ENCODE measurements at regions not wholly inside any gene's neighbourhood (a gene's known extent, or its start where the extent isn't known, plus 50 kb on each side); places are given as distances from the start of the nearest gene placed in this dataset.

DNA sequence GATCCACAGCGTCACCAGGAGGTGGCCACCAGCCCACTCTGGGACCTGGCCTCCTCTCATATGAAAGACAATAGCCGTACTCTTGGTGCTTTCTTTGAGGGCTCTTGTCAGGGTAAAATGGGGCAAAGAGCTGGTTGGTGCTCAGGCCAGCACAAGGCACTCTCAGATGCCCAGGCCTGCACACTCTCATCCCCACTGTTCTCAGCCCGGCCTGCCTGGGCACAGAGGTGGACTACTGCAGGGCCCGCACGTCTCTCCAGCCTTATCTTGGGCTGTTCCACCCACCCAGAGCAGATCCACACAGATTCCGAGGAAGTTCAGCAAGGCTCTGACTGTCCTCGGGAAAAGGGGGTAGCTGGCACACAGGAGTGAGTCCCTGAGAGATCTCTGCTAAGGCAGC lies 122.8 kb upstream of the PRR20G start:
- H3K9ac ChIP-seq (ENCODE audit: low read length) = no peak overlapping the region
- no peaks in the 10 kb centered on the region for H3K4me1 ChIP-seq (ENCODE audit: insufficient read depth, low read length)
- peaks cover 0 to 6% of the 10 kb centered on the region in 2 donors for H3K27me3 ChIP-seq (ENCODE audit: control insufficient read depth in 1 of 2, insufficient read depth in 2 of 2, low read length in 2 of 2)
- no peaks in the 10 kb centered on the region for H3K36me3 ChIP-seq (ENCODE audit: insufficient read depth, low read length)
- H3K27ac ChIP-seq (ENCODE audit: low read depth, low read length) = no peak overlapping the region
- H3K9me3 ChIP-seq (ENCODE audit: low read length) = no peaks in the 10 kb centered on the region
- no peak overlapping the region for H3K4me3 ChIP-seq (ENCODE audit: low read depth in 1 of 2, low read length in 2 of 2)

DNA sequence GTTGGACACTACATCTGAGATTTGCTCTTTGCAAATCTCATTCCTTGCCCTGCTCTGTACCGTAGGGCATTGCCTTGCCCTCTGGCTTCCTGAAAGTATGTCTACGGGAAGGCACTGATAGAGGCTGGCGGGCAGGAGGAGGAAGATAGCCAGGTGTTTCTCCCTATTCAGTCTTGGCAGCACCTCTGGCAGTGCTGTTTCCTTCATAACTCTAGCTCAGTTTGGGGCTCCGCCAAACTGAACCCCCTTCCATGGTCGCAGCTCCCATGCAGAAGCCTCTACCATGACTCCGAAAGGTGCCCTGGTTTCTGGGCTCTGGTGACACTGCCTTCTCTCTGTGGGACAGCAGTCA lies 122.3 kb upstream of the PRR20G start:
- no peaks in the 10 kb centered on the region for H3K36me3 ChIP-seq (ENCODE audit: insufficient read depth, low read length)
- no peak overlapping the region for H3K27ac ChIP-seq (ENCODE audit: low read depth, low read length)
- H3K4me1 ChIP-seq (ENCODE audit: insufficient read depth, low read length) = no peaks in the 10 kb centered on the region
- H3K27me3 ChIP-seq (ENCODE audit: control insufficient read depth in 1 of 2, insufficient read depth in 2 of 2, low read length in 2 of 2) = peaks cover 0 to 6% of the 10 kb centered on the region in 2 donors
- no peak overlapping the region for H3K4me3 ChIP-seq (ENCODE audit: low read depth in 1 of 2, low read length in 2 of 2)
- H3K9me3 ChIP-seq (ENCODE audit: low read length) = no peaks in the 10 kb centered on the region
- no peak overlapping the region for H3K9ac ChIP-seq (ENCODE audit: low read length)

DNA sequence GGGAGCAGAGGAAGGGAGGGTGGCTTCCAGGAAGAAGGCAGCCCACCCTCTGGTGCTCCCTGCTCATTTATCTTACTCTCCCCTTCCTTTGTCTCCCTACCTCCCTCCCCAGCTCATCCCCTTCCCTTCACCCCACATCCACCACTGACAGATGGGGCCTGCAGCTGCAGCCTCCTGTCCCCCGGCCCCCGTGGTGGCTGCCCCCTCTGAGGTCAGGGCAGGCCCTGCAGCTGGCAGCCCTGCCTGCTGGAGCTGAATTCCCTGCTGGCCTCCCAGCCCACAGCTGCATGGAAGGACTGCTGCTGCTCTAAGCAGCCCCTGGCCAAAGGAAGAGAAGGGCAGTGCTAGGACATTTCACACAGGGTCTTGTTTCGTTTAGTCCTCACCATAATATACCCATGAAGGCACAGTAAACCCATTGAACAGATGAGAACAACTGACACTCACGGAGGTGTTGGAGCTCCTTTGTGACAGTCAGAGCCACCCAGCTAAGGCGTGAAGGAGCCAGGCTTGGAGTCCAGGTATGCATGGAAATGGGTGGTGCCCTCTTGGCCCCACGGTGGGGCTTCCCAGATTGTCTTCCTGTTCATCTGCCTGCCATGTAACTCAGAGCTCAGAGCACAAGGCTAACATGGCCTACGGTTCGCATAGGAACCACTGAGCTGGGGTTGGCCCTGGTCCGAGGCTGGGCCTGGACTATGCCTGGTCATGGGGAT lies 121.7 kb upstream of the PRR20G start:
- Histone ChIP-seq H3K36me3 (ENCODE audit: insufficient read depth, low read length) (no peaks in the 10 kb centered on the region), H3K4me3 (ENCODE audit: low read depth in 1 of 2, low read length in 2 of 2) (no peak overlapping the region), H3K4me1 (ENCODE audit: insufficient read depth, low read length) (no peaks in the 10 kb centered on the region), H3K9me3 (ENCODE audit: low read length) (no peaks in the 10 kb centered on the region), H3K9ac (ENCODE audit: low read length) (no peak overlapping the region), H3K27ac (ENCODE audit: low read depth, low read length) (no peak overlapping the region), H3K27me3 (ENCODE audit: control insufficient read depth in 1 of 2, insufficient read depth in 2 of 2, low read length in 2 of 2) (peaks cover 0 to 6% of the 10 kb centered on the region in 2 donors)

DNA sequence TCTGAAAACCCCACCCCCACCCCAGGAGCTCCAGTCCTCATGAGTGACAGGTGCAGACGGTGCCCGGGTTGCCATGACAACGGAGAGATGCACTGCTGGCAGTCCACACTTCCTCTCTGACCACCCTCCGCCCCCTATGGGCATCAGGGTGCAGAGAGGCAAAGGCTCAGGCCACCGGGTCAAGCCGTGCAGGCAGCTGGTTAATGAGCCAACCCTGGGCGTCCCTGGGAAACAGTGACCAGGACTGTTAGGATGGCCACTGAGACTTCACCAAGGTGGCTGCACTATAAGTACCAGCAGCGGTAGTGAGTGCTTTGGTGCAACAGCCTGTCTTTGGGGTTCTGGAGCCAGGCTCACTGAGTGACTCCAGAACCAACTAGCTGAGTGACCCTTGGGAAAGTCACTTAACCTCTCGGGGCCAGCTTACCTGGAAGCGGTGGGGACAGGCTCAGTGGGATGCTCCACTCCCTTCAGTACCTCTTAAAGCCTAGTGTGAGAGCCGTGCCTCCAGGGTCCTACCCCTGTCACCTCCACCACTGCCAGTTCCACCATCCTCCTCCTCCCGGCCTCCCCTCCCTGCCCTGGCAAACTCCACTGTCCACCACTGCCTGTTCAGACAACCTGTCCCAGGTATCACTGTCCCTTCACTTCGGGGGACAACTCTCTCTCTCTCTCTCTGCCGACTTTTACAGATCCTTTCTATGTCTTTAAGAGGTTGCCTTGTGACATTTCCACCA lies 121.0 kb upstream of the PRR20G start:
- no peak overlapping the region for H3K9ac ChIP-seq (ENCODE audit: low read length)
- peaks cover 0 to 6% of the 10 kb centered on the region in 2 donors for H3K27me3 ChIP-seq (ENCODE audit: control insufficient read depth in 1 of 2, insufficient read depth in 2 of 2, low read length in 2 of 2)
- no peak overlapping the region for H3K27ac ChIP-seq (ENCODE audit: low read depth, low read length)
- no peaks in the 10 kb centered on the region for H3K9me3 ChIP-seq (ENCODE audit: low read length)
- H3K4me3 ChIP-seq (ENCODE audit: low read depth in 1 of 2, low read length in 2 of 2) = no peak overlapping the region
- no peaks in the 10 kb centered on the region for H3K4me1 ChIP-seq (ENCODE audit: insufficient read depth, low read length)
- H3K36me3 ChIP-seq (ENCODE audit: insufficient read depth, low read length) = no peaks in the 10 kb centered on the region

DNA sequence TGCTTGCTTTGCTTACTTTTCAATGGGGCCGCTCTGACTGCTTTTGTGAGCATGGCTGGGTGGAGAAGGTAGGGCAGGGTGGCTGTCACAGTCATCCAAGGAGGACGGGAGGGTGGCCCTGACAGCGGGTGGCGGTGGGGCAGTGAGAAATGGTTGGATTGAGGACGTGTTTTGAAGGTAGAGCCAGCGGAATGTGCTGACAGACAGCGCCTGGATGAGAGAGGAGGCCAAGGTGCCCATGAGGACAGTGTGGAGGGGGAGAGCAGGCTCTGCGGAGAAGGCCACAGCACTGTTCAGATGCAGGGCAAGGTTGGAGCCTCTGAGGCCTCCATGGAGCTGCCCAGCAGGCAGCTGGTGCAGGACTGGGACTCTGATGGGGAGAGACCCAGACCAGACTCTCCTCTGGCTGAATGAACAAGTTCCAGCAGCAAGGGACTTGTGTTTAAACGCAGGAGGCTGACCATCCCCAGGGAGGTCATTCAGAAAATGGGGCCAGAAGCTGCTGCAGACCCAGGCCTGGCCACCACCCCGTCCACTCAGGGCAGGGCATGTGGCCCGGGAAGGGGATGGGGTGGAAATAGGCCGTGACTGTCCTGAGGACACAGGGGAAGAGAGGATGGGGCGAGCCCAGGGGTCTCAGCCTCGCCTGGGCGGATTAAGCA lies 120.3 kb upstream of the PRR20G start:
- no peaks in the 10 kb centered on the region for H3K36me3 ChIP-seq (ENCODE audit: insufficient read depth, low read length)

DNA sequence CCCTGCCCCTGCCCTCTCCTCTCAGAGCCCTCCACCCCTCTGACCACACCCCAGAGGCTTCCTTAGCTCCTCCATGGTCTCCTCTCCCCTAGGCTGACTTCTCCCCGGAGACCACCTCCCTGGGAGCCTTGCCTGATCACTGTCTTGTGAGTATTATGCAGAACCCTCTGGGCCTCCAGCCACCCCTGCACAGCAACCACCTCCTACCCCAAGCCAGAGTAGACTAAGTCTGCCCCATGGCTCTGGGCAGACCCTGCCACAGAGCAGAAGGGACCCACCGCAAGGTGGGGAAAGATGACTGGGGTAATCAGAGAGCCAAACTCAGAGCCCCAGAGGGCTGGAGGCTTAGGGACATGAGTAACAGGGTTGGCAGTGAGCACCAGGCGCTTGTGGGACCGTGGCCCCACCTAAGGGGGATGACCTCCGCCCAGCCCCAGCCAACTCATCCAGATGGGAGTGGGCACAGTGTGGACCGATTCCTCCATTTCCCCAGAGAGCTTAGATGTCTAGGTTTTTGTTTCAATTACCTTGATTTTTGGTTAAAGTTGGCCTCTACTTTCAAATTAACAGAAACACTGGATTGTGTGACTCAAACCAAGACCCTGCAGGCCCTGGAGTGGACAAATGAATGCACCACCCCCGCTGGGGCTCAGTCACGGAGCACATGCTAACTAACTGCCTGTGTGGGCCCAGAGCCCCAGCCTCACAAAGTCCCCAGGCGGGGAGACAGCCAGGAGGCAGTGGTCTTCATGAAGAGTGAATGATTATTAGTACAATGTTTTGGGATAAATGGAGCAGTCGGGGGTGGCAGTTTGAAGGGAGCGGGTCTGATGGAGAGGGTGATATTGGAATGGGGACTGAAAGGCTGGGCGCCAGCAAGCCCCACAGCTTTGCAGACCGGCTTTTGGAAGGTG lies 119.4 kb upstream of the PRR20G start:
- H3K36me3 ChIP-seq (ENCODE audit: insufficient read depth, low read length) = no peaks in the 10 kb centered on the region
- no peaks in the 10 kb centered on the region for H3K27me3 ChIP-seq (ENCODE audit: control insufficient read depth in 1 of 2, insufficient read depth in 2 of 2, low read length in 2 of 2)
- no peak overlapping the region for H3K27ac ChIP-seq (ENCODE audit: low read depth, low read length)
- H3K9ac ChIP-seq (ENCODE audit: low read length) = no peak overlapping the region
- H3K4me3 ChIP-seq (ENCODE audit: low read depth in 1 of 2, low read length in 2 of 2) = no peak overlapping the region
- no peaks in the 10 kb centered on the region for H3K4me1 ChIP-seq (ENCODE audit: insufficient read depth, low read length)
- no peaks in the 10 kb centered on the region for H3K9me3 ChIP-seq (ENCODE audit: low read length)

More for the DNA sequence above, 120.3 kb upstream of the PRR20G start:
- Histone ChIP-seq H3K27me3 (ENCODE audit: control insufficient read depth in 1 of 2, insufficient read depth in 2 of 2, low read length in 2 of 2) (peaks cover 0 to 5% of the 10 kb centered on the region in 2 donors), H3K4me3 (ENCODE audit: low read depth in 1 of 2, low read length in 2 of 2) (no peak overlapping the region), H3K27ac (ENCODE audit: low read depth, low read length) (no peak overlapping the region), H3K4me1 (ENCODE audit: insufficient read depth, low read length) (no peaks in the 10 kb centered on the region), H3K9ac (ENCODE audit: low read length) (no peak overlapping the region), H3K9me3 (ENCODE audit: low read length) (no peaks in the 10 kb centered on the region)

DNA sequence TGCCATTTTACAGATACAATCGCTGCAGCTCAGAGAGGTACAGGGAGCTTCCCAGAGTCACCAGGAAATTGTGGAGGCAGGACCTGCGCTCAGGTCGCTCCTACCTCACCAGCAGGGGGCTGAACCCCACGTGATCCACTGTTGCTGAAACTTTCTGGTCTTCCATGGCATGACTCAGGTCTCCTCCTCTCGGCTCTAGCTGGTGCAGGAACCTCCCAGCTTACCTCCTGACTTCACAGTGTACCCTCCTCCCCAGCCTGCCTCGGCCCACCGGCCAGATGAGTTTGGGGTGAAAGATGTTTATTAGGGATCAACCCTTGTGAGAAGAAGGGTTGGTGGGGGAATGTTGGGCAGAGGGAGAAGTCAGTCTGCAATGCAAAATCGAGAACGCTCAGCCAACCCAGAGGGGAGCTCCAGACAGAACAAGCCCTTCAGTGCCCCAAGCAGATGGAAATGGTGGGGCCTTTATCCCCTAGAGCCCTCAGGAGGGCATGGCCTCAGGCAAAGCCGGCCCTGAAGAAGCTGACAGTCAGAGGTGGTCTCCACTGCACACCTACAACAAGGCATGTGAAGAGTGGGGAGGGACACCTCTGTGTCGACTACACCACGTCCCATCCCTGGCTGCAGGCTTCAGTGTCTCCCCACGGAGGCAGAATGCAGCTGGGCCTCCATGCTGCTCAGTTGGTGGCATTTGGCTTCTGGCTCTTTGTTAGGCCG lies 118.6 kb upstream of the PRR20G start:
- Histone ChIP-seq H3K36me3 (ENCODE audit: insufficient read depth, low read length) (no peaks in the 10 kb centered on the region), H3K9me3 (ENCODE audit: low read length) (no peaks in the 10 kb centered on the region), H3K27ac (ENCODE audit: low read depth, low read length) (no peak overlapping the region), H3K9ac (ENCODE audit: low read length) (no peak overlapping the region), H3K4me3 (ENCODE audit: low read depth in 1 of 2, low read length in 2 of 2) (no peak overlapping the region), H3K4me1 (ENCODE audit: insufficient read depth, low read length) (no peaks in the 10 kb centered on the region), H3K27me3 (ENCODE audit: control insufficient read depth in 1 of 2, insufficient read depth in 2 of 2, low read length in 2 of 2) (no peaks in the 10 kb centered on the region)

DNA sequence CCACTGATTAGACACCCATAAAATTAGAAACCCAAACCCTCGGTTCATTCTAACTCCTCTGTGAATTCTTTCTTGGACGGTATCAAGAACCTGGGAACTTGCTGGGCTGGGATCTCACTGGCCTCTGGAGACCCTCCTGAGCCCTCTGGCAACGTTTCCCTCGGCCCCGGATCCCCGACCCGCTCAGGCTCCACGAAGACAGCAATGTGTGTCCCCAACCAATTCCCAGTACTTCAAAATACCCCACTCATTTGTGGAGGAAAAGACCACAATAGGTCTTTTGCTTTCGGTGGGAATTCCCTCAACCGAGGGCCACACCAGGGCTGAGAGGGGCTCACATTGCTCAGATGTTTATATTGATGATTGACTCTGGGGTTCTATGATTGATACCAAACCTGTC lies 117.9 kb upstream of the PRR20G start:
- H3K27me3 ChIP-seq (ENCODE audit: control insufficient read depth in 1 of 2, insufficient read depth in 2 of 2, low read length in 2 of 2) = no peaks in the 10 kb centered on the region

DNA sequence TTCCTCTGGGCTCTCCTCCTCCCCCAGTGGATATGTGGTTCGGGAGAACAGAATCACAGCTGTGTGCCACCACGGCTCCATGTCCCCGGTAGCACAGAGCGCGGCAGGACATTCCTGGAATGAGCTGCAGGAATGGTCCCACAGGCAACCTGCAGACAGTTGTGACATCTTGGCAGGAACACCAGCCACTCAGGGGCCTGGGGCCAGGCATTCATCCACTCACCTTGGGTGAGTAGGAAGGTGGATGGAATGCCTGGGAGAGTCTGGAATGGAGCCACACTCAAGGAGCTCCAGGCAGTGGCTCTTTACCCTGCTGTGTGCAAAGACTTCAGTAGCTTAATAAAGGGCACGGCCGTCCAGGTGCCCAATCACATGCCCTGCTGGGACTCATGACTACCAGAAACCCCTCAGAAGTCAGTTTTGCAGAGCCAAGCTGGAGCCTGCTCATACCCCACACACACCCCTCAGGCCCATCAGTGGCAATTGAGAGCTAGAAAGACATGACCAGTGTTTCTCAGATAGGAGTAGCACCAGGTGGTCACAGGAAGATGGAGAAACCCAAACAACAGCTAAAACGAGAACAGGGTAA lies 117.3 kb upstream of the PRR20G start:
- Histone ChIP-seq H3K9me3 (ENCODE audit: low read length) (no peaks in the 10 kb centered on the region), H3K9ac (ENCODE audit: low read length) (no peak overlapping the region), H3K4me1 (ENCODE audit: insufficient read depth, low read length) (no peaks in the 10 kb centered on the region), H3K27ac (ENCODE audit: low read depth, low read length) (no peak overlapping the region), H3K36me3 (ENCODE audit: insufficient read depth, low read length) (no peaks in the 10 kb centered on the region), H3K4me3 (ENCODE audit: low read depth in 1 of 2, low read length in 2 of 2) (no peak overlapping the region), H3K27me3 (ENCODE audit: control insufficient read depth in 1 of 2, insufficient read depth in 2 of 2, low read length in 2 of 2) (no peaks in the 10 kb centered on the region)

More for the DNA sequence above, 117.9 kb upstream of the PRR20G start:
- H3K27ac ChIP-seq (ENCODE audit: low read depth, low read length) = no peak overlapping the region
- no peaks in the 10 kb centered on the region for H3K4me1 ChIP-seq (ENCODE audit: insufficient read depth, low read length)
- no peak overlapping the region for H3K4me3 ChIP-seq (ENCODE audit: low read depth in 1 of 2, low read length in 2 of 2)
- H3K9ac ChIP-seq (ENCODE audit: low read length) = no peak overlapping the region
- H3K36me3 ChIP-seq (ENCODE audit: insufficient read depth, low read length) = no peaks in the 10 kb centered on the region
- H3K9me3 ChIP-seq (ENCODE audit: low read length) = no peaks in the 10 kb centered on the region

DNA sequence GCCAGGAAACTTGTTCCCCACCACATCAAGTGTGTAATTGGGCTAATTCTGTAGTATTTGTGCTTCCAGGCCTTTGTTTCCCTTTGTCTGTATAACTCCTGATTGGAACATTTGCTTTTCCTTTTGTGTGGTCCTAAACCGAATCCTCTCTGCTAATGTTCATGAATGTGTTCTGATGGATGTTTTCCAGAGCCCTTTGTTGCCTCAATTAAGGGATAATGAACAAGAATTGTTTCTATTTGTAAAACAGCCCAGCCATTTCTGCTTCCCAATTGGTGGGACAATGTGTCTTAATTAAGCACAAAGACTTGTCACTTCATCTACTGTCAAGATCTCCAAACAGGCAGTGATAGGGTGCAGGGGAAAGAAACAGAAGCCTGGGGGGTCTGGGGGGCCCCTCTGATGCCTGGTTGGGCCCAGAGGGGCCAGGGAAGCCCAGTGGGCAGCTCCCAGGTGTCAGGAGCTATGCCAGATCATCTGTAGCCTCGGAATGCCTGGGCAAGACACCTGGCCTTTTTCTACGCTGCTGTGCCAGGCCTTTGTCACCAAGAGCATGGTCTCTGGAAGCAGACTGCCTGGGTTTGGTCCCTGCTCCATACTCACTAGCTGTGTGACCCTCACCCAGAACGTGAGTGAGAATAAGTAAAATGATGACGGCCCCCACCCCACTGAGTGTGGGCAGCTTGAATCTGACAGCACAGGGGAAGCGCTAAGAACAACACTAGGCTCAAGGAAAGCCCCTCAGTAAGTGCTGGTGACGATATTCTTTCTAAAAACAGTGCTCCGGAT lies 116.6 kb upstream of the PRR20G start:
- Histone ChIP-seq H3K4me1 (ENCODE audit: insufficient read depth, low read length) (no peaks in the 10 kb centered on the region), H3K36me3 (ENCODE audit: insufficient read depth, low read length) (no peaks in the 10 kb centered on the region), H3K9me3 (ENCODE audit: low read length) (no peaks in the 10 kb centered on the region), H3K9ac (ENCODE audit: low read length) (no peak overlapping the region), H3K27ac (ENCODE audit: low read depth, low read length) (no peak overlapping the region), H3K27me3 (ENCODE audit: control insufficient read depth in 1 of 2, insufficient read depth in 2 of 2, low read length in 2 of 2) (no peaks in the 10 kb centered on the region), H3K4me3 (ENCODE audit: low read depth in 1 of 2, low read length in 2 of 2) (no peak overlapping the region)

Data from muscle layer of colon (tissue), 2 donors.